ENCODE measurements at regions not wholly inside any gene's neighbourhood (a gene's known extent, or its start where the extent isn't known, plus 50 kb on each side); places are given as distances from the start of the nearest gene placed in this dataset.

DNA sequence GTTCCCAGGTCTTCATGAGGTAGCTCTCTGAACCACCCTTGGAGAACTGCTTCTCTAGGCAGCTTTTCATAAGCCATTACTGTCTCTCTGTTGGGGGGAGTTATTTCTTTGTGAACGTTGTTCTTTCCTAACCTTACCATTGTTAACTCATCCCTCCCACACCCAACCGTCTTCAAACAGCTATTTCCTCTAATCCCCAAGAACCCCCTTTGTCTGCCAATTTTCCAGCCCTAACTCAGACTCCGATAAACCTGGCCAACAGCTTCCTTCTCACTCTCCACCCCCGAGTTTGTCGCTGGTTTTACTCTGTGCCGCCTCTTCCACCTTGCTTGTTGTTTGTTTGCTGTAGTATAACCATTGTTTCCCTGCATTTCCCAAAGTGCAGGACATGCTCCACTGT lies 131.5 kb downstream of the CCDC34 start:
- H3K27ac ChIP-seq: no peak overlapping the region
- in situ Hi-C loops (cut with MboI; ENCODE audit: low pct_ligation_motif_present in 1 of 4, low pct_unique_long_range_greater_than_20kb in 1 of 4, low sequenced_read_pairs in 3 of 4): no loop called here
- WGBS, 2 donors (ENCODE audit: low coverage in 1 of 2): 54 to 66% methylated on average over 6 of the region's 6 CpGs
- no peaks in the 10 kb centered on the region for H3K27me3 ChIP-seq
- intact Hi-C loops (cut with DNase I; ENCODE audit: low total_unique reads): no loop called here
- no peak overlapping the region for H3K4me3 ChIP-seq
- no peak for TF ChIP-seq EP300 (IDR thresholded peaks at IDR 0.05; ENCODE audit: low read depth)
- no peak for TF ChIP-seq POLR2AphosphoS5 (IDR thresholded peaks at IDR 0.05)
- no peak for TF ChIP-seq POLR2A (IDR thresholded peaks at IDR 0.05)
- TF ChIP-seq, protein P1, sequence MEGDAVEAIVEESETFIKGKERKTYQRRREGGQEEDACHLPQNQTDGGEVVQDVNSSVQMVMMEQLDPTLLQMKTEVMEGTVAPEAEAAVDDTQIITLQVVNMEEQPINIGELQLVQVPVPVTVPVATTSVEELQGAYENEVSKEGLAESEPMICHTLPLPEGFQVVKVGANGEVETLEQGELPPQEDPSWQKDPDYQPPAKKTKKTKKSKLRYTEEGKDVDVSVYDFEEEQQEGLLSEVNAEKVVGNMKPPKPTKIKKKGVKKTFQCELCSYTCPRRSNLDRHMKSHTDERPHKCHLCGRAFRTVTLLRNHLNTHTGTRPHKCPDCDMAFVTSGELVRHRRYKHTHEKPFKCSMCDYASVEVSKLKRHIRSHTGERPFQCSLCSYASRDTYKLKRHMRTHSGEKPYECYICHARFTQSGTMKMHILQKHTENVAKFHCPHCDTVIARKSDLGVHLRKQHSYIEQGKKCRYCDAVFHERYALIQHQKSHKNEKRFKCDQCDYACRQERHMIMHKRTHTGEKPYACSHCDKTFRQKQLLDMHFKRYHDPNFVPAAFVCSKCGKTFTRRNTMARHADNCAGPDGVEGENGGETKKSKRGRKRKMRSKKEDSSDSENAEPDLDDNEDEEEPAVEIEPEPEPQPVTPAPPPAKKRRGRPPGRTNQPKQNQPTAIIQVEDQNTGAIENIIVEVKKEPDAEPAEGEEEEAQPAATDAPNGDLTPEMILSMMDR (IDR thresholded peaks at IDR 0.05): no peak
- peaks cover 10 to 55% (median 28%) of the 10 kb centered on the region in 4 donors for H3K4me1 ChIP-seq
- no peaks in the 10 kb centered on the region for H3K36me3 ChIP-seq
- no peaks in the 10 kb centered on the region for H3K9me3 ChIP-seq
- no peak for DNase-seq

DNA sequence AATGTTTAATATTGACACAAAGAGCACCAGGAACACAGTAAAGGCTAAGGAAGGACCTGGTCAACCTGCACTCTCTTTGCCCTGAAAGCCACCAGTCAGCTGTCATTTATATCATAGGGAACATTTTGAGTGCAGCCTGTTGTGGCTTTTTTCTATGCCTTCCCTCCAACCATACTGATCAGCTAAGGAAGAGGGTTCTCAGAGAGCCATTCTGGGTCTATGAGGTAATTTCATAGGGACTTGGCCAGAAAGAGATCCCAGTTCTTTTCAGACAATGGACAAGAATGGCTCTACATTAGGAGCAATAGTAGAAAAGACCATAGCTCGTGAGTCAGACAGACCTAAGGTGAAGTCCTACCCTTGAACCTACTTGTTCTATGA lies 132.8 kb downstream of the CCDC34 start:
- H3K27ac ChIP-seq: peak overlapping the region in 3 of 4 donors; percentile 39 to 66 (median 43)
- intact Hi-C loops (cut with DNase I; ENCODE audit: low total_unique reads): no loop called here
- H3K4me1 ChIP-seq: peaks cover 10 to 46% (median 24%) of the 10 kb centered on the region in 4 donors
- H3K27me3 ChIP-seq: no peaks in the 10 kb centered on the region
- in situ Hi-C loops (cut with MboI; ENCODE audit: low pct_ligation_motif_present in 1 of 4, low pct_unique_long_range_greater_than_20kb in 1 of 4, low sequenced_read_pairs in 3 of 4): no loop called here
- no peak for DNase-seq
- no peaks in the 10 kb centered on the region for H3K9me3 ChIP-seq
- WGBS, 2 donors (ENCODE audit: low coverage in 1 of 2): 100% methylated on average over 1 of the region's 1 CpG; no CpG with 5 or more reads in 1 of the 2 donors
- TF ChIP-seq POLR2A (IDR thresholded peaks at IDR 0.05) (no peak), POLR2AphosphoS5 (IDR thresholded peaks at IDR 0.05) (no peak), EP300 (IDR thresholded peaks at IDR 0.05; ENCODE audit: low read depth) (no peak)
- TF ChIP-seq, protein P1 (IDR thresholded peaks at IDR 0.05): no peak
- no peak overlapping the region for H3K4me3 ChIP-seq
- no peaks in the 10 kb centered on the region for H3K36me3 ChIP-seq

DNA sequence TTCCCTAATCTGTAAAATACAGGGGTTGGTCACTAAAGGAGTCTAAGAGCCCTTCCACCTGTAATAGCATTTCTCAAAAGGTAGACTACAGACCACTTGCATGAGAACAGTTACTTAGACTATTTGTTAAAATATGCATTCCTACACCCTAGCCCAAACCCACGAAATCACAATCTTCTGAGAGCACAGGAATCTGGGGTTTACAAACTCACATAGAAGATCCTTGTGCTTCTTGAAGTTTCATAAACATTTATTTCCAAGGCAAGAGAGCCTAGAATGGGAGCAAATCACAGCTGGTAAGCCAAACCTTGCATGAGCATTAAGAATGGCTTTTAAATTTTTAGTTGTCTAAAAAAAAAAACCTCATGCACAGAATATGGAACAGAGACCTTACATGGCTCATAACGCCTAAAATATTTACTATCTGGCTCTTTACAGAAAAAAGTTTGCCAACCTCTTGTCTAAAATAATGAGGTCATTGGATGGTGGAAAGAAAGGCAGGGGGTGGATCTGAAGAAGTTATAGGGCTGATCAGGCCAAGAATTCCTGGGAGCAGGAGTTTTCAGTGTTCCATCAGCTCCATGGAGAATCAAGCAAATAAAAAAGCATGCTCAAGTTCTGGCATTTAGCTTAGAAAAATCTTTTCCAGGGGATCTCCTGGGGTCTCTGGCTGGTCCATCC lies 133.4 kb downstream of the CCDC34 start:
- peak overlapping the region in 3 of 4 donors; percentile 39 to 66 (median 43) for H3K27ac ChIP-seq
- TF ChIP-seq, protein P1 (IDR thresholded peaks at IDR 0.05): no peak
- TF ChIP-seq POLR2AphosphoS5 (IDR thresholded peaks at IDR 0.05) (no peak), POLR2A (IDR thresholded peaks at IDR 0.05) (no peak), EP300 (IDR thresholded peaks at IDR 0.05; ENCODE audit: low read depth) (no peak)
- in situ Hi-C loops (cut with MboI; ENCODE audit: low pct_ligation_motif_present in 1 of 4, low pct_unique_long_range_greater_than_20kb in 1 of 4, low sequenced_read_pairs in 3 of 4): no loop called here
- 69 to 77% methylated on average over 2 of the region's 2 CpGs for WGBS, 2 donors (ENCODE audit: low coverage in 1 of 2)
- no peaks in the 10 kb centered on the region for H3K9me3 ChIP-seq
- peaks cover 8 to 41% (median 19%) of the 10 kb centered on the region in 4 donors for H3K4me1 ChIP-seq
- no peak for DNase-seq
- no peaks in the 10 kb centered on the region for H3K36me3 ChIP-seq
- H3K27me3 ChIP-seq: no peaks in the 10 kb centered on the region
- intact Hi-C loops (cut with DNase I; ENCODE audit: low total_unique reads): no loop called here
- H3K4me3 ChIP-seq: no peak overlapping the region

DNA sequence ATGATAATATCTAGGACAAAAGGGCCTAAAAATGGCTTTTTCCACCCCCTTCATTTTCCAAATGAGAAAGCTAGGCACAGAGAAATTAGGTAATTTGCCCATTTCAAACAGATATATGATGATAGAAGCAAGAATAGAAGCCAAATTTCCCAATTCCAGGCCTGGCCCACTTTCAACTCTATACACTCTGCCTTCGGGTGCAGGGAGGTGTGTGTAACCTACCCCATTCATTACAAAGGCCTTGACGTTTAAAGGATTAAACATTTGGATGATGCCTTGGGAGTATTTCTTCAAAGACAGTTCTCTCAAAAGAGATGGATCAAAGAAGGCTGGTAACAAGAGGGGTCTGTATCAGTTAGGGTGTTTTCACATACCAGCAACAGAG lies 134.1 kb downstream of the CCDC34 start:
- TF ChIP-seq POLR2AphosphoS5 (IDR thresholded peaks at IDR 0.05) (no peak), EP300 (IDR thresholded peaks at IDR 0.05; ENCODE audit: low read depth) (no peak), POLR2A (IDR thresholded peaks at IDR 0.05) (no peak)
- TF ChIP-seq, protein P1 (IDR thresholded peaks at IDR 0.05): no peak
- intact Hi-C loops (cut with DNase I; ENCODE audit: low total_unique reads): no loop called here
- Histone ChIP-seq H3K4me3 (no peak overlapping the region), H3K27me3 (no peaks in the 10 kb centered on the region), H3K27ac (peak overlapping the region in 2 of 4 donors; percentile 43 to 66), H3K9me3 (no peaks in the 10 kb centered on the region), H3K4me1 (peaks cover under 1 to 34% (median 13%) of the 10 kb centered on the region in 4 donors), H3K36me3 (no peaks in the 10 kb centered on the region)
- in situ Hi-C loops (cut with MboI; ENCODE audit: low pct_ligation_motif_present in 1 of 4, low pct_unique_long_range_greater_than_20kb in 1 of 4, low sequenced_read_pairs in 3 of 4): no loop called here
- no peak for DNase-seq
- WGBS, 2 donors (ENCODE audit: low coverage in 1 of 2): 85% methylated on average over 2 of the region's 2 CpGs; no CpG with 5 or more reads in 1 of the 2 donors

Measured in transverse colon (tissue), 4 donors.